K562 (cell line): ENCODE measurements at regions not wholly inside any gene's neighbourhood (a gene's known extent, or its start where the extent isn't known, plus 50 kb on each side); places are given as distances from the start of the nearest gene placed in this dataset.

Experiments
- ATAC-seq: fragments of 200-7000 bp; cut with Tn5 transposase; 3 replicates; pipeline ENCODE4 v1.9.1; 2020; ENCODE audit warnings: moderate library complexity
- BruUV-seq: library from RNA; stranded (reverse); fragments of 400-500 nt; replicated peaks from 2 replicates; lab custom pipeline; 2021; lab: Mats Ljungman, UMichigan
- CTCF ChIA-PET: fragments of 300-600 bp; formaldehyde crosslinking; extraction: SDS; loops from one replicate; lab custom pipeline; 2021; ENCODE audit warnings: low intra/inter-chr PET ratio; lab: Yijun Ruan, JAX
- POLR2A ChIA-PET: fragments of 300-600, 350-650 bp; sonication (Branson Sonifier 250); formaldehyde crosslinking; extraction: SDS; loops from one replicate; lab custom pipeline; 2021; ENCODE audit warnings: antibody characterized with exemption, inconsistent platforms; lab: Yijun Ruan, JAX
- DNase-seq, 4 experiments: peaks; one replicate each; pipeline versions ENCODE4 v3.0.0 to v3.0.0-alpha.2; 2011 to 2018; ENCODE audit warnings: low spot score in 3 of 4, mixed read lengths in 3 of 4; ENCODE audit errors: extremely low read depth in 1 of 4
- FAIRE-seq: peaks from 2 replicates; lab custom pipeline; 2011; peaks lifted over from hg19 to GRCh38; lab: Jason Lieb, UNC
- H2AFZ ChIP-seq: 2 replicates; pipeline ENCODE4 v1.6.0; 2011; ENCODE audit warnings: low read depth, low read length, control low read depth, inconsistent platforms
- H3K27ac ChIP-seq: fragments of 200-600 bp; 3 replicates; pipeline ENCODE4 v1.8.0; 2011; ENCODE audit warnings: low read depth, mild to moderate bottlenecking, control low read depth, inconsistent platforms, low read length, moderate library complexity, mixed read lengths; ENCODE audit errors: extremely low read depth
- H3K27me3 ChIP-seq, 2 experiments: fragments of 300-600 bp in 1 of 2; 2 replicates in 1 of 2; 3 replicates in 1 of 2; pipeline versions ENCODE4 v1.6.0 to v1.8.0; 2011; ENCODE audit warnings: inconsistent platforms in 2 of 2, low read length in 2 of 2, mild to moderate bottlenecking in 1 of 2, mixed read lengths in 1 of 2, moderate library complexity in 1 of 2; ENCODE audit not compliant: control insufficient read depth in 2 of 2, insufficient read depth in 2 of 2
- H3K36me3 ChIP-seq: fragments of 300-600 bp; 3 replicates; pipeline ENCODE4 v1.8.0; 2011; ENCODE audit warnings: mild to moderate bottlenecking, low read length, inconsistent platforms; ENCODE audit not compliant: control insufficient read depth, insufficient read depth
- H3K4me1 ChIP-seq, 2 experiments: fragments of 200-600 bp in 1 of 2; replicated peaks in 1 of 2; 2 replicates in 1 of 2; 3 replicates in 1 of 2; pipeline versions ENCODE4 v1.5.1 to v1.8.0; 2011; ENCODE audit warnings: inconsistent platforms in 2 of 2, low read length in 2 of 2, mild to moderate bottlenecking in 1 of 2, mixed read lengths in 1 of 2, moderate library complexity in 1 of 2; ENCODE audit not compliant: control insufficient read depth in 2 of 2, insufficient read depth in 2 of 2
- H3K4me2 ChIP-seq: 2 replicates; pipeline ENCODE4 v1.6.1; 2011; ENCODE audit warnings: low read length, control low read depth, inconsistent platforms, mixed read lengths; ENCODE audit not compliant: insufficient read depth
- H3K4me3 ChIP-seq: fragments of 200-600 bp; sonication (generic), shearing (Covaris generic); 2 replicates; pipeline ENCODE4 v1.5.1; 2016; ENCODE audit warnings: control low read depth, inconsistent platforms
- H3K79me2 ChIP-seq: fragments of 200-600 bp; 3 replicates; pipeline ENCODE4 v1.8.0; 2011; ENCODE audit warnings: low read length, inconsistent platforms; ENCODE audit not compliant: control insufficient read depth, insufficient read depth
- H3K9ac ChIP-seq, 2 experiments: 2 replicates each; pipeline versions ENCODE4 v1.6.0 to v1.6.1; 2011; ENCODE audit warnings: low read depth in 2 of 2, low read length in 2 of 2, control low read depth in 1 of 2, inconsistent platforms in 1 of 2, mild to moderate bottlenecking in 1 of 2, mixed read lengths in 1 of 2; ENCODE audit not compliant: insufficient read depth in 1 of 2
- H3K9me1 ChIP-seq: one replicate; pipeline ENCODE4 v1.6.0; 2011; ENCODE audit warnings: inconsistent platforms, mild to moderate bottlenecking, low read length, moderate library complexity; ENCODE audit not compliant: control insufficient read depth, insufficient read depth
- H3K9me3 ChIP-seq: replicated peaks from 2 replicates; pipeline ENCODE4 v1.5.1; 2011; ENCODE audit warnings: low read depth, low read length, inconsistent platforms; ENCODE audit not compliant: control insufficient read depth, insufficient read depth
- H4K20me1 ChIP-seq: replicated peaks from 2 replicates; pipeline ENCODE4 v1.6.1; 2011; ENCODE audit warnings: low read length, inconsistent platforms, mixed read lengths; ENCODE audit not compliant: control insufficient read depth, insufficient read depth
- ATF3 ChIP-seq, 2 experiments: fragments of 450-650 bp in 1 of 2; sonication (generic) in 1 of 2; formaldehyde crosslinking in 1 of 2; IDR thresholded peaks in 1 of 2; conservative IDR thresholded peaks in 1 of 2; 2 replicates each; pipeline versions ENCODE4 v1.6.1 to v1.8.1; 2016 to 2023; ENCODE audit warnings: mild to moderate bottlenecking in 2 of 2, moderate library complexity in 2 of 2, inconsistent platforms in 1 of 2, missing genetic modification reagents in 1 of 2
- ATF4 ChIP-seq: fragments of 450-650 bp; formaldehyde crosslinking; IDR thresholded peaks from 2 replicates; pipeline ENCODE4 v1.4.0; 2022; ENCODE audit warnings: mild to moderate bottlenecking, moderate library complexity
- CEBPB ChIP-seq: fragments of 450-650 bp; IDR thresholded peaks from 2 replicates; pipeline ENCODE4 v1.6.1; 2016; ENCODE audit warnings: missing genetic modification characterization, missing compliant biosample characterization
- CEBPG ChIP-seq, 3 experiments: fragments of 200-800 bp in 1 of 3; sonication (Bioruptor generic) in 1 of 3; sonication (generic) in 1 of 3; formaldehyde crosslinking in 1 of 3; IDR thresholded peaks in 2 of 3; conservative IDR thresholded peaks in 1 of 3; 2 replicates each; pipeline versions ENCODE4 v1.6.1 to v1.8.0; 2016 to 2022; ENCODE audit warnings: missing compliant biosample characterization in 2 of 3, missing genetic modification characterization in 2 of 3, mild to moderate bottlenecking in 1 of 3, missing genetic modification reagents in 1 of 3
- HDGF ChIP-seq: fragments of 450-650 bp; IDR thresholded peaks from 2 replicates; pipeline ENCODE4 v1.6.1; 2016
- KHSRP ChIP-seq: fragments of 450-650 bp; IDR thresholded peaks from 2 replicates; pipeline ENCODE4 v1.6.1; 2017
- MEIS2 ChIP-seq: fragments of 450-650 bp; IDR thresholded peaks from 2 replicates; pipeline ENCODE4 v1.6.1; 2014; ENCODE audit warnings: mild to moderate bottlenecking; ENCODE audit not compliant: partially characterized antibody
- NFIX ChIP-seq: fragments of 250-450 bp; sonication (Bioruptor Pico); IDR thresholded peaks from 2 replicates; pipeline ENCODE4 v1.4.0; 2020; ENCODE audit warnings: low read depth, mild to moderate bottlenecking, moderate library complexity
- PKNOX1 ChIP-seq: fragments of 450-650 bp; IDR thresholded peaks from 2 replicates; pipeline ENCODE4 v1.6.1; 2016
- POLR2H ChIP-seq: IDR thresholded peaks from 2 replicates; pipeline ENCODE4 v1.6.1; 2016; ENCODE audit warnings: missing genetic modification characterization, low read depth, mild to moderate bottlenecking, control low read depth, missing compliant biosample characterization, moderate library complexity
- TRIM24 ChIP-seq, 2 experiments: fragments of 450-650 bp; IDR thresholded peaks; 2 replicates each; pipeline ENCODE4 v1.6.1; 2016
- U2AF1 ChIP-seq: fragments of 200-400 bp; formaldehyde crosslinking; optimal IDR thresholded peaks from 2 replicates; pipeline ENCODE3; 2017; ENCODE audit warnings: mild to moderate bottlenecking, low read depth, low read length, moderate library complexity
- ZBTB17 ChIP-seq: fragments of 450-650 bp; formaldehyde crosslinking; IDR thresholded peaks from 2 replicates; pipeline ENCODE4 v1.4.0; 2020; ENCODE audit warnings: mild to moderate bottlenecking
- ZNF347 ChIP-seq: fragments of 450-650 bp; formaldehyde crosslinking; IDR thresholded peaks from 2 replicates; pipeline ENCODE4 v1.4.0; 2020; ENCODE audit warnings: low read depth, mild to moderate bottlenecking, moderate library complexity
- ZNF583 ChIP-seq: fragments of 250-450 bp; sonication (Bioruptor Pico); IDR thresholded peaks from 2 replicates; pipeline ENCODE4 v1.4.0; 2020
- ZSCAN32 ChIP-seq: fragments of 450-650 bp; formaldehyde crosslinking; IDR thresholded peaks from 2 replicates; pipeline ENCODE4 v1.4.0; 2020; ENCODE audit warnings: mild to moderate bottlenecking, moderate library complexity
- WGBS: fragments of 100-300 bp; shearing (Covaris generic); methylation state at CpG from one replicate; pipeline ENCODE4 v1.1.6; 2016; ENCODE audit warnings: low coverage, mixed read lengths; ENCODE audit not compliant: insufficient coverage; ENCODE audit errors: missing lambda C conversion rate; 5-methylcytosine and 5-hydroxymethylcytosine counted together
- in situ Hi-C: fragments of 300-500 bp; cut with MboI; formaldehyde crosslinking; loops from 4 replicates; pipeline ENCODE4 v1.15.0; 2018; ENCODE audit warnings: inconsistent platforms, mixed read lengths
- intact Hi-C: fragments of 100-400 bp; cut with micrococcal nuclease; formaldehyde crosslinking; loops from 2 replicates; pipeline ENCODE4 v1.14.2; 2022

DNA sequence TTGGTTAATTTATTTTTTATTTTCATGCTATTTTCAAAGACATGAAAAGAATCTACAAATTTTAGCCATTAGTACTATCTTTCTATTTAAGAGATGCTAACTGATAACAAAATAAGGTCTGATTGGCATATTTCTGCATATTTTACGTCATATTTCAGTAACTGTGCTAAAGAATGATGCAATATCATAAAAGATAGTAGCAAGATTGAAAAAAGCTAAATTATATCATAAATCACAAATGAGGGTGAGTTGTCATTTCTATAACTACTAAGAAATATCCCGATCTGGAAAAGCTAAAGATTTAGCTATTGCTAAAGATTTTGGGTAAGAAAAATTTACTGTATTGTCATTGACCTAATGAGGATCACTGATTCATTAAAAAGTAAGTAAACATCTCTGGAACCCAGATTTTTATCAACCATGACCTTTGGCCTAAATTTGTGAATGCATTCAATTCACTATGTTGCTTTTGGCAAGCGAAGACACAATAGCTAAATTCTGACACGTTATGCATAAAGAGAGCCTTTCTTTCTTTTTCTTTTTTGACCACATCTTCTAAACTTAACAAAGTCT, 103.6 kb downstream of the HPGD start:
- in situ Hi-C loops, result no loop called here
- ATAC-seq (no peak), FAIRE-seq (no peak), DNase-seq (no peak)
- Histone ChIP-seq H3K9ac (no peak overlapping the region), H4K20me1 (no peaks in the 10 kb centered on the region), H3K27me3 (no peaks in the 10 kb centered on the region), H3K9me1 (no peaks in the 10 kb centered on the region), H3K9me3 (no peaks in the 10 kb centered on the region; the same call in 1 of the 2 replicates), H3K4me2 (no peak overlapping the region), H3K79me2 (no peaks in the 10 kb centered on the region), H3K36me3 (no peaks in the 10 kb centered on the region), H2AFZ (no peak overlapping the region), H3K27ac (no peak overlapping the region), H3K4me1 (peaks cover 9 to 34% of the 10 kb centered on the region in 2 experiments; a peak in 4 of 5 replicates), H3K4me3 (no peak overlapping the region)
- no peak for TF ChIP-seq CEBPG (CRISPR knock-in tag; IDR thresholded peaks at IDR 0.05)
- TF ChIP-seq CEBPG (tag; conservative IDR thresholded peaks at IDR 0.05 in 1 of 2, IDR thresholded peaks at IDR 0.05 in 1 of 2), result peak; percentile 48 to 87
- no peak for TF ChIP-seq KHSRP
- TF ChIP-seq ZNF347 (CRISPR knock-in tag), result no peak
- peak; percentile 52 for TF ChIP-seq MEIS2
- no peak for TF ChIP-seq ZBTB17
- TF ChIP-seq ZNF583 (CRISPR knock-in tag), result no peak
- TF ChIP-seq CEBPB, result peak; percentile 60
- TF ChIP-seq HDGF, result no peak
- TF ChIP-seq ATF4, result peak; percentile 64; the same call in 1 of the 2 replicates
- peak; percentile 82 to 86 for TF ChIP-seq TRIM24 (IDR thresholded peaks at IDR 0.05)
- no peak for TF ChIP-seq NFIX
- TF ChIP-seq PKNOX1, result 0 out of 2 replicates have a peak, but pooled peaks have one; percentile 15
- TF ChIP-seq U2AF1, result no peak
- TF ChIP-seq ATF3 (IDR thresholded peaks at IDR 0.05), result peak; percentile 79
- TF ChIP-seq ATF3 (CRISPR knock-in tag; conservative IDR thresholded peaks at IDR 0.05), result no peak
- TF ChIP-seq POLR2H, result no peak
- TF ChIP-seq ZSCAN32 (CRISPR knock-in tag), result peak; percentile 57; the same call in 1 of the 2 replicates
- no TSS peak for BruUV-seq
- ChIA-PET CTCF (interaction anchor here (0.6 kb wide), 1 partner anchor 205 kb away, joined by 5 read pairs; no protein-coding TSS in a partner anchor), POLR2A (no interaction called here)
- 82% methylated on average over 4 of the region's 4 CpGs for WGBS
- intact Hi-C loops, result no loop called here
